ENCODE measurements at regions not wholly inside any gene's neighbourhood (a gene's known extent, or its start where the extent isn't known, plus 50 kb on each side); places are given as distances from the start of the nearest gene placed in this dataset.

GRCh38 chr16:79267146-79267545 lies 333.4 kb downstream of the MAF start:
- TF ChIP-seq, protein P1, sequence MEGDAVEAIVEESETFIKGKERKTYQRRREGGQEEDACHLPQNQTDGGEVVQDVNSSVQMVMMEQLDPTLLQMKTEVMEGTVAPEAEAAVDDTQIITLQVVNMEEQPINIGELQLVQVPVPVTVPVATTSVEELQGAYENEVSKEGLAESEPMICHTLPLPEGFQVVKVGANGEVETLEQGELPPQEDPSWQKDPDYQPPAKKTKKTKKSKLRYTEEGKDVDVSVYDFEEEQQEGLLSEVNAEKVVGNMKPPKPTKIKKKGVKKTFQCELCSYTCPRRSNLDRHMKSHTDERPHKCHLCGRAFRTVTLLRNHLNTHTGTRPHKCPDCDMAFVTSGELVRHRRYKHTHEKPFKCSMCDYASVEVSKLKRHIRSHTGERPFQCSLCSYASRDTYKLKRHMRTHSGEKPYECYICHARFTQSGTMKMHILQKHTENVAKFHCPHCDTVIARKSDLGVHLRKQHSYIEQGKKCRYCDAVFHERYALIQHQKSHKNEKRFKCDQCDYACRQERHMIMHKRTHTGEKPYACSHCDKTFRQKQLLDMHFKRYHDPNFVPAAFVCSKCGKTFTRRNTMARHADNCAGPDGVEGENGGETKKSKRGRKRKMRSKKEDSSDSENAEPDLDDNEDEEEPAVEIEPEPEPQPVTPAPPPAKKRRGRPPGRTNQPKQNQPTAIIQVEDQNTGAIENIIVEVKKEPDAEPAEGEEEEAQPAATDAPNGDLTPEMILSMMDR (IDR thresholded peaks at IDR 0.05; ENCODE audit: borderline replicate concordance, extremely low read depth, low read length, poor library complexity, severe bottlenecking) = no peak
- no peak for TF ChIP-seq EZH2 (IDR thresholded peaks at IDR 0.05; ENCODE audit: borderline replicate concordance, low read depth, low read length, severe bottlenecking)

Data from DND-41 (cell line).